PC-9 (cell line): ENCODE measurements at regions not wholly inside any gene's neighbourhood (a gene's known extent, or its start where the extent isn't known, plus 50 kb on each side); places are given as distances from the start of the nearest gene placed in this dataset.

ENCODE experiments used
- CTCF ChIP-seq: fragments of 200-600 bp; sonication (generic); conservative IDR thresholded peaks from 2 replicates; pipeline ENCODE4 v1.6.1; 2017; ENCODE audit warnings: mixed run types, antibody characterized with exemption, mild to moderate bottlenecking, moderate library complexity
- EZH2 ChIP-seq: fragments of 200-600 bp; sonication (generic); IDR thresholded peaks from 2 replicates; pipeline ENCODE4 v1.8.0; 2017; ENCODE audit warnings: antibody characterized with exemption, low read depth

GRCh38 chr12:130080205-130080604 is 82.1 kb upstream of the FZD10 start:
- TF ChIP-seq CTCF (no peak), EZH2 (no peak)
